ENCODE measurements at regions not wholly inside any gene's neighbourhood (a gene's known extent, or its start where the extent isn't known, plus 50 kb on each side); places are given as distances from the start of the nearest gene placed in this dataset.

- intact Hi-C loops (cut with micrococcal nuclease) = no loop called here
- WGBS (ENCODE audit: insufficient coverage) = 83% methylated on average over 2 of the region's 2 CpGs
- no peaks in the 10 kb centered on the region for H3K4me1 Mint-ChIP-seq
- no peak overlapping the region for H2AFZ ChIP-seq (ENCODE audit: insufficient read depth, low read depth, low read length, poor library complexity, severe bottlenecking)
- H3K79me2 ChIP-seq (ENCODE audit: insufficient read depth, low read length) = no peaks in the 10 kb centered on the region
- H3K27ac Mint-ChIP-seq = no peak overlapping the region
- H3K36me3 ChIP-seq (replicated peaks in 1 of 2; ENCODE audit: control insufficient read depth in 1 of 2, insufficient read depth in 2 of 2, low read length in 2 of 2) = no peaks in the 10 kb centered on the region
- H3K9me3 ChIP-seq (replicated peaks in 1 of 2; ENCODE audit: control insufficient read depth in 1 of 2, insufficient read depth in 1 of 2, low read length in 2 of 2) = no peaks in the 10 kb centered on the region
- H3K9ac ChIP-seq (ENCODE audit: insufficient read depth, low read length, poor library complexity, severe bottlenecking) = no peak overlapping the region
- no peaks in the 10 kb centered on the region for H4K20me1 ChIP-seq (ENCODE audit: insufficient read depth, low read length)
- H3K27me3 Mint-ChIP-seq (ENCODE audit: low read depth in 3 of 3) = peaks cover 0 to 4% (median 2%) of the 10 kb centered on the region in 3 donors
- H3K36me3 Mint-ChIP-seq = no peaks in the 10 kb centered on the region
- TF ChIP-seq, protein P1, sequence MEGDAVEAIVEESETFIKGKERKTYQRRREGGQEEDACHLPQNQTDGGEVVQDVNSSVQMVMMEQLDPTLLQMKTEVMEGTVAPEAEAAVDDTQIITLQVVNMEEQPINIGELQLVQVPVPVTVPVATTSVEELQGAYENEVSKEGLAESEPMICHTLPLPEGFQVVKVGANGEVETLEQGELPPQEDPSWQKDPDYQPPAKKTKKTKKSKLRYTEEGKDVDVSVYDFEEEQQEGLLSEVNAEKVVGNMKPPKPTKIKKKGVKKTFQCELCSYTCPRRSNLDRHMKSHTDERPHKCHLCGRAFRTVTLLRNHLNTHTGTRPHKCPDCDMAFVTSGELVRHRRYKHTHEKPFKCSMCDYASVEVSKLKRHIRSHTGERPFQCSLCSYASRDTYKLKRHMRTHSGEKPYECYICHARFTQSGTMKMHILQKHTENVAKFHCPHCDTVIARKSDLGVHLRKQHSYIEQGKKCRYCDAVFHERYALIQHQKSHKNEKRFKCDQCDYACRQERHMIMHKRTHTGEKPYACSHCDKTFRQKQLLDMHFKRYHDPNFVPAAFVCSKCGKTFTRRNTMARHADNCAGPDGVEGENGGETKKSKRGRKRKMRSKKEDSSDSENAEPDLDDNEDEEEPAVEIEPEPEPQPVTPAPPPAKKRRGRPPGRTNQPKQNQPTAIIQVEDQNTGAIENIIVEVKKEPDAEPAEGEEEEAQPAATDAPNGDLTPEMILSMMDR (IDR thresholded peaks at IDR 0.05) = no peak
- no peaks in the 10 kb centered on the region for H3K4me1 ChIP-seq (ENCODE audit: control insufficient read depth in 1 of 2, insufficient read depth in 2 of 2, low read length in 2 of 2)
- no peak for DNase-seq
- no peak overlapping the region for H3K4me2 ChIP-seq (replicated peaks; ENCODE audit: extremely low read depth, low read length, poor library complexity, severe bottlenecking)
- H3K27me3 ChIP-seq (ENCODE audit: control insufficient read depth in 2 of 2, insufficient read depth in 2 of 2, low read length in 2 of 2) = no peaks in the 10 kb centered on the region
- no peak overlapping the region for H3K4me3 ChIP-seq (replicated peaks in 1 of 3; ENCODE audit: low read depth in 2 of 3, low read length in 3 of 3)
- no peaks in the 10 kb centered on the region for H3K9me3 Mint-ChIP-seq
- no peak overlapping the region for H3K27ac ChIP-seq (ENCODE audit: low read depth in 1 of 2, low read length in 2 of 2)
- no peak overlapping the region for H3K4me3 Mint-ChIP-seq
Measured at GRCh38 chr3:28669870-28670269, 321.2 kb upstream of the AZI2 start.

DNA sequence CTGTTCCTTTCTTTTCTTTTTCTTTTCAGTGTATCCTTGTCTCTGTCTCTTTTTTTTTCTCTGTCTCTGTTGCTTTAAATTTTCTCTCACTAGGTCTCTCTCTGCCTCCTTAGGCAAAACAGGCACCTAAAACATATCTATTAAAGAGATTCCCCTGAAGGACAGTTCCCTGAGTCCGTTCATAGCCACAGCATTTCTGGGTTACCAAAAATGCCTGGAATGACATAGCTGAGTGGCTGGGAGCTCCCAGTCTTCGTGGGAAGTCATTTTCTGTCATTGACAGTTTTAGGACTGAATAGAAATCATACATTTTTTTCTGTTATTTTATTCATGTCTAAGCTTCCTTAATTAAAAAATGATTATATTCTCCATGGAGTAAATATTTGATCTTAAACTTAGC, 323.8 kb upstream of the AZI2 start:
- H4K20me1 ChIP-seq (ENCODE audit: insufficient read depth, low read length) = no peaks in the 10 kb centered on the region
- peaks cover 0 to 3% (median 0%) of the 10 kb centered on the region in 7 donors for H3K9me3 Mint-ChIP-seq
- intact Hi-C loops (cut with micrococcal nuclease) = no loop called here
- H3K36me3 Mint-ChIP-seq = no peaks in the 10 kb centered on the region
- 80% methylated on average over 1 of the region's 2 CpGs for WGBS (ENCODE audit: insufficient coverage)
- peaks cover 0 to 4% (median 2%) of the 10 kb centered on the region in 3 donors for H3K27me3 Mint-ChIP-seq (ENCODE audit: low read depth in 3 of 3)
- H3K27me3 ChIP-seq (ENCODE audit: control insufficient read depth in 2 of 2, insufficient read depth in 2 of 2, low read length in 2 of 2) = no peaks in the 10 kb centered on the region
- no peaks in the 10 kb centered on the region for H3K79me2 ChIP-seq (ENCODE audit: insufficient read depth, low read length)
- no peak overlapping the region for H2AFZ ChIP-seq (ENCODE audit: insufficient read depth, low read depth, low read length, poor library complexity, severe bottlenecking)
- H3K4me1 Mint-ChIP-seq = no peaks in the 10 kb centered on the region
- H3K9ac ChIP-seq (ENCODE audit: insufficient read depth, low read length, poor library complexity, severe bottlenecking) = no peak overlapping the region
- peaks cover 0 to under 1% of the 10 kb centered on the region in 2 donors for H3K9me3 ChIP-seq (replicated peaks in 1 of 2; ENCODE audit: control insufficient read depth in 1 of 2, insufficient read depth in 1 of 2, low read length in 2 of 2)
- no peaks in the 10 kb centered on the region for H3K4me1 ChIP-seq (ENCODE audit: control insufficient read depth in 1 of 2, insufficient read depth in 2 of 2, low read length in 2 of 2)
- H3K4me3 ChIP-seq (replicated peaks in 1 of 3; ENCODE audit: low read depth in 2 of 3, low read length in 3 of 3) = no peak overlapping the region
- no peak overlapping the region for H3K27ac ChIP-seq (ENCODE audit: low read depth in 1 of 2, low read length in 2 of 2)
- H3K4me3 Mint-ChIP-seq = no peak overlapping the region
- DNase-seq = no peak
- TF ChIP-seq, protein P1 (IDR thresholded peaks at IDR 0.05) = no peak
- H3K27ac Mint-ChIP-seq = no peak overlapping the region
- no peaks in the 10 kb centered on the region for H3K36me3 ChIP-seq (replicated peaks in 1 of 2; ENCODE audit: control insufficient read depth in 1 of 2, insufficient read depth in 2 of 2, low read length in 2 of 2)
- no peak overlapping the region for H3K4me2 ChIP-seq (replicated peaks; ENCODE audit: extremely low read depth, low read length, poor library complexity, severe bottlenecking)

All from CD14-positive monocyte (primary cell).